ENCODE measurements at regions not wholly inside any gene's neighbourhood (a gene's known extent, or its start where the extent isn't known, plus 50 kb on each side); places are given as distances from the start of the nearest gene placed in this dataset.

DNA sequence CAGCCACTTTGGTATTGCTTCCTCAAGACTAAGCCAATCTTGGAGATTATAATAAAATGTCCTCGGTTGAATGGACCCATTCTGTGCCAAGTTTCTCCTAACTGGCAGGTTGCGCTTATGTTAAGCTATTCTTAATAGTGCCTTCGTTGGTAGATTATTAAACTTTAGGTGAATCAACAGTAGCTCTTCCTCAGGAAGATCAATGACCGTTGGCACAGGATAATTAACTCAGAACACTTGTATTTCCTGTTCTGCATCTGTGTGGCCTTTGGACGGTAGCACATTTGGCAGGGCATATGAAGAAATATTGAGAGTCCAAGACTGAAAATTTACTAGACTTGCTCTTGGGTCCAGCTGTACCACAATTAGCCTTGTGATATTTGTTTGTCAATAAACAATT lies 402.9 kb downstream of the MLLT3 start:
- H3K4me2 ChIP-seq = no peak overlapping the region
- ATAC-seq = no peak
- H3K4me3 ChIP-seq = no peak overlapping the region
- TF ChIP-seq EHF (CRISPR knock-in tag; IDR thresholded peaks at IDR 0.05) = no peak
- TF ChIP-seq PHF8 (IDR thresholded peaks at IDR 0.05; ENCODE audit: borderline replicate concordance, low read depth) = no peak
- TF ChIP-seq, protein P1, sequence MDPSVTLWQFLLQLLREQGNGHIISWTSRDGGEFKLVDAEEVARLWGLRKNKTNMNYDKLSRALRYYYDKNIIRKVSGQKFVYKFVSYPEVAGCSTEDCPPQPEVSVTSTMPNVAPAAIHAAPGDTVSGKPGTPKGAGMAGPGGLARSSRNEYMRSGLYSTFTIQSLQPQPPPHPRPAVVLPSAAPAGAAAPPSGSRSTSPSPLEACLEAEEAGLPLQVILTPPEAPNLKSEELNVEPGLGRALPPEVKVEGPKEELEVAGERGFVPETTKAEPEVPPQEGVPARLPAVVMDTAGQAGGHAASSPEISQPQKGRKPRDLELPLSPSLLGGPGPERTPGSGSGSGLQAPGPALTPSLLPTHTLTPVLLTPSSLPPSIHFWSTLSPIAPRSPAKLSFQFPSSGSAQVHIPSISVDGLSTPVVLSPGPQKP (IDR thresholded peaks at IDR 0.05; ENCODE audit: low read depth, low read length) = no peak
- no peak for TF ChIP-seq GATA3 (IDR thresholded peaks at IDR 0.05; ENCODE audit: borderline replicate concordance)
- TF ChIP-seq, protein P2, sequence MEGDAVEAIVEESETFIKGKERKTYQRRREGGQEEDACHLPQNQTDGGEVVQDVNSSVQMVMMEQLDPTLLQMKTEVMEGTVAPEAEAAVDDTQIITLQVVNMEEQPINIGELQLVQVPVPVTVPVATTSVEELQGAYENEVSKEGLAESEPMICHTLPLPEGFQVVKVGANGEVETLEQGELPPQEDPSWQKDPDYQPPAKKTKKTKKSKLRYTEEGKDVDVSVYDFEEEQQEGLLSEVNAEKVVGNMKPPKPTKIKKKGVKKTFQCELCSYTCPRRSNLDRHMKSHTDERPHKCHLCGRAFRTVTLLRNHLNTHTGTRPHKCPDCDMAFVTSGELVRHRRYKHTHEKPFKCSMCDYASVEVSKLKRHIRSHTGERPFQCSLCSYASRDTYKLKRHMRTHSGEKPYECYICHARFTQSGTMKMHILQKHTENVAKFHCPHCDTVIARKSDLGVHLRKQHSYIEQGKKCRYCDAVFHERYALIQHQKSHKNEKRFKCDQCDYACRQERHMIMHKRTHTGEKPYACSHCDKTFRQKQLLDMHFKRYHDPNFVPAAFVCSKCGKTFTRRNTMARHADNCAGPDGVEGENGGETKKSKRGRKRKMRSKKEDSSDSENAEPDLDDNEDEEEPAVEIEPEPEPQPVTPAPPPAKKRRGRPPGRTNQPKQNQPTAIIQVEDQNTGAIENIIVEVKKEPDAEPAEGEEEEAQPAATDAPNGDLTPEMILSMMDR (IDR thresholded peaks at IDR 0.05) = no peak
- no peak for TF ChIP-seq ZC3H11A (IDR thresholded peaks at IDR 0.05)
- TF ChIP-seq RCOR1 (IDR thresholded peaks at IDR 0.05; ENCODE audit: low read depth, low read length) = no peak
- no peak for TF ChIP-seq ESRRA (IDR thresholded peaks at IDR 0.05; ENCODE audit: borderline replicate concordance, low read length)
- CTCF ChIA-PET = no interaction called here
- DNase-seq (ENCODE audit: low read depth in 1 of 2, low spot score in 1 of 2) = no peak
- H3K4me1 ChIP-seq = no peaks in the 10 kb centered on the region
- H3K9me3 ChIP-seq = no peaks in the 10 kb centered on the region
- POLR2A ChIA-PET = no interaction called here
- FAIRE-seq = no peak
- H3K27ac ChIP-seq = no peak overlapping the region
- 31% methylated on average over 5 of the region's 5 CpGs for WGBS (ENCODE audit: missing lambda C conversion rate)

DNA sequence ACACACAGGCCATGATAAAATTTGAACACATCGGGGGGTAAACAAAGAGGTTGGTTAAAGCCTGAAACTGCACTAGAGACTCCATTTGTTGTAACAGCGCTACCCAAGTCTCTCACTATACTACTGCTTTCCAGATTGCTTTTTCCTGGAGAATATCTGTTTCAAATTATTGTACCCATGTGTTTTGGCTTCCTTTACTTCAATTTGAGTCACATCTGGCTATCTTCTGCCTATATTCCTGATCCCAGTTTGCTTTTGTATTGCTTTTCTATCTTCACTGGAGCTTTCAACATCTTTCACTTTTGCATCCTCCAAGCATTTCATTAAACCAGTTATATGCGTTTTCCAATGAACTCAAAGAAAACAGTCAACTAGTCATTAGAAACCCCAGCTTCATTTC lies 404.7 kb downstream of the MLLT3 start:
- Histone ChIP-seq H3K4me2 (no peak overlapping the region), H3K27ac (no peak overlapping the region), H3K4me3 (no peak overlapping the region), H3K4me1 (no peaks in the 10 kb centered on the region), H3K9me3 (no peaks in the 10 kb centered on the region)
- 18% methylated on average over 3 of the region's 3 CpGs for WGBS (ENCODE audit: missing lambda C conversion rate)
- ChIA-PET POLR2A (no interaction called here), CTCF (interaction anchor here (0.9 kb wide), 1 partner anchor 11 kb away, joined by 3 read pairs; no protein-coding TSS in a partner anchor)
- DNase-seq (ENCODE audit: low read depth in 1 of 2, low spot score in 1 of 2) = no peak
- no peak for FAIRE-seq
- TF ChIP-seq, protein P3, sequence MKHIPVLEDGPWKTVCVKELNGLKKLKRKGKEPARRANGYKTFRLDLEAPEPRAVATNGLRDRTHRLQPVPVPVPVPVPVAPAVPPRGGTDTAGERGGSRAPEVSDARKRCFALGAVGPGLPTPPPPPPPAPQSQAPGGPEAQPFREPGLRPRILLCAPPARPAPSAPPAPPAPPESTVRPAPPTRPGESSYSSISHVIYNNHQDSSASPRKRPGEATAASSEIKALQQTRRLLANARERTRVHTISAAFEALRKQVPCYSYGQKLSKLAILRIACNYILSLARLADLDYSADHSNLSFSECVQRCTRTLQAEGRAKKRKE (CRISPR knock-in tag; IDR thresholded peaks at IDR 0.05; ENCODE audit: low read depth) = no peak
- TF ChIP-seq NFE2L2 (conservative IDR thresholded peaks at IDR 0.05; ENCODE audit: low read length) (no peak), EHF (CRISPR knock-in tag; IDR thresholded peaks at IDR 0.05) (no peak), HOXB13 (CRISPR knock-in tag; IDR thresholded peaks at IDR 0.05; ENCODE audit: low read depth) (no peak), RCOR1 (IDR thresholded peaks at IDR 0.05; ENCODE audit: low read depth, low read length) (no peak), POLR2AphosphoS2 (conservative IDR thresholded peaks at IDR 0.05; ENCODE audit: low read length) (no peak), ZNF302 (CRISPR knock-in tag; IDR thresholded peaks at IDR 0.05) (no peak), JUN (IDR thresholded peaks at IDR 0.05) (no peak), NPAS2 (CRISPR knock-in tag; IDR thresholded peaks at IDR 0.05; ENCODE audit: borderline replicate concordance) (no peak)
- TF ChIP-seq, protein P4, sequence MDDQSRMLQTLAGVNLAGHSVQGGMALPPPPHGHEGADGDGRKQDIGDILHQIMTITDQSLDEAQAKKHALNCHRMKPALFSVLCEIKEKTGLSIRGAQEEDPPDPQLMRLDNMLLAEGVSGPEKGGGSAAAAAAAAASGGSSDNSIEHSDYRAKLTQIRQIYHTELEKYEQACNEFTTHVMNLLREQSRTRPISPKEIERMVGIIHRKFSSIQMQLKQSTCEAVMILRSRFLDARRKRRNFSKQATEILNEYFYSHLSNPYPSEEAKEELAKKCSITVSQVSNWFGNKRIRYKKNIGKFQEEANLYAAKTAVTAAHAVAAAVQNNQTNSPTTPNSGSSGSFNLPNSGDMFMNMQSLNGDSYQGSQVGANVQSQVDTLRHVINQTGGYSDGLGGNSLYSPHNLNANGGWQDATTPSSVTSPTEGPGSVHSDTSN (IDR thresholded peaks at IDR 0.05) = no peak
- TF ChIP-seq, protein P5, sequence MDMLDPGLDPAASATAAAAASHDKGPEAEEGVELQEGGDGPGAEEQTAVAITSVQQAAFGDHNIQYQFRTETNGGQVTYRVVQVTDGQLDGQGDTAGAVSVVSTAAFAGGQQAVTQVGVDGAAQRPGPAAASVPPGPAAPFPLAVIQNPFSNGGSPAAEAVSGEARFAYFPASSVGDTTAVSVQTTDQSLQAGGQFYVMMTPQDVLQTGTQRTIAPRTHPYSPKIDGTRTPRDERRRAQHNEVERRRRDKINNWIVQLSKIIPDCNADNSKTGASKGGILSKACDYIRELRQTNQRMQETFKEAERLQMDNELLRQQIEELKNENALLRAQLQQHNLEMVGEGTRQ (IDR thresholded peaks at IDR 0.05) = no peak
- TF ChIP-seq, protein P6, sequence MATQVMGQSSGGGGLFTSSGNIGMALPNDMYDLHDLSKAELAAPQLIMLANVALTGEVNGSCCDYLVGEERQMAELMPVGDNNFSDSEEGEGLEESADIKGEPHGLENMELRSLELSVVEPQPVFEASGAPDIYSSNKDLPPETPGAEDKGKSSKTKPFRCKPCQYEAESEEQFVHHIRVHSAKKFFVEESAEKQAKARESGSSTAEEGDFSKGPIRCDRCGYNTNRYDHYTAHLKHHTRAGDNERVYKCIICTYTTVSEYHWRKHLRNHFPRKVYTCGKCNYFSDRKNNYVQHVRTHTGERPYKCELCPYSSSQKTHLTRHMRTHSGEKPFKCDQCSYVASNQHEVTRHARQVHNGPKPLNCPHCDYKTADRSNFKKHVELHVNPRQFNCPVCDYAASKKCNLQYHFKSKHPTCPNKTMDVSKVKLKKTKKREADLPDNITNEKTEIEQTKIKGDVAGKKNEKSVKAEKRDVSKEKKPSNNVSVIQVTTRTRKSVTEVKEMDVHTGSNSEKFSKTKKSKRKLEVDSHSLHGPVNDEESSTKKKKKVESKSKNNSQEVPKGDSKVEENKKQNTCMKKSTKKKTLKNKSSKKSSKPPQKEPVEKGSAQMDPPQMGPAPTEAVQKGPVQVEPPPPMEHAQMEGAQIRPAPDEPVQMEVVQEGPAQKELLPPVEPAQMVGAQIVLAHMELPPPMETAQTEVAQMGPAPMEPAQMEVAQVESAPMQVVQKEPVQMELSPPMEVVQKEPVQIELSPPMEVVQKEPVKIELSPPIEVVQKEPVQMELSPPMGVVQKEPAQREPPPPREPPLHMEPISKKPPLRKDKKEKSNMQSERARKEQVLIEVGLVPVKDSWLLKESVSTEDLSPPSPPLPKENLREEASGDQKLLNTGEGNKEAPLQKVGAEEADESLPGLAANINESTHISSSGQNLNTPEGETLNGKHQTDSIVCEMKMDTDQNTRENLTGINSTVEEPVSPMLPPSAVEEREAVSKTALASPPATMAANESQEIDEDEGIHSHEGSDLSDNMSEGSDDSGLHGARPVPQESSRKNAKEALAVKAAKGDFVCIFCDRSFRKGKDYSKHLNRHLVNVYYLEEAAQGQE (IDR thresholded peaks at IDR 0.05) = no peak
- ATAC-seq = no peak
